Retinal pigment epithelial cell (primary cell): ENCODE measurements at regions not wholly inside any gene's neighbourhood (a gene's known extent, or its start where the extent isn't known, plus 50 kb on each side); places are given as distances from the start of the nearest gene placed in this dataset.

Experiments used
- DNase-seq: peaks from one replicate; pipeline ENCODE4 v3.0.0-alpha.2; 2010; ENCODE audit warnings: low read depth
- H3K4me3 ChIP-seq: 2 replicates; pipeline ENCODE4 v1.5.1; 2011; ENCODE audit warnings: mild to moderate bottlenecking, low read length, control low read depth, moderate library complexity
- CTCF ChIP-seq: conservative IDR thresholded peaks from 2 replicates; pipeline ENCODE4 v1.5.1; 2011; ENCODE audit warnings: low read depth, low read length, control low read depth, inconsistent platforms

GRCh38 chr18:25685088-25685487, 333.1 kb upstream of the ZNF521 start:
- TF ChIP-seq CTCF = no peak
- no peak for DNase-seq
- H3K4me3 ChIP-seq = no peak overlapping the region

GRCh38 chr18:25679491-25679890, 327.5 kb upstream of the ZNF521 start:
- no peak for DNase-seq
- no peak for TF ChIP-seq CTCF

GRCh38 chr18:25678221-25678620, 326.3 kb upstream of the ZNF521 start:
- H3K4me3 ChIP-seq = no peak overlapping the region
- no peak for DNase-seq
- TF ChIP-seq CTCF = no peak

More at GRCh38 chr18:25679491-25679890, 327.5 kb upstream of the ZNF521 start:
- H3K4me3 ChIP-seq = no peak overlapping the region

GRCh38 chr18:25675123-25675850, 323.3 kb upstream of the ZNF521 start:
- no peak overlapping the region for H3K4me3 ChIP-seq
- TF ChIP-seq CTCF = no peak
- DNase-seq = no peak

- H3K4me3 ChIP-seq = no peak overlapping the region
- TF ChIP-seq CTCF = no peak
- no peak for DNase-seq
Observed at GRCh38 chr18:25674183-25674582, 322.2 kb upstream of the ZNF521 start.

GRCh38 chr18:25672490-25672889, 320.5 kb upstream of the ZNF521 start:
- no peak for DNase-seq
- TF ChIP-seq CTCF = no peak
- no peak overlapping the region for H3K4me3 ChIP-seq

- DNase-seq = no peak
- no peak for TF ChIP-seq CTCF
- H3K4me3 ChIP-seq = no peak overlapping the region
Observed at GRCh38 chr18:25669741-25670140, 317.8 kb upstream of the ZNF521 start.
